Colonic mucosa (tissue), 4 donors: ENCODE measurements at regions not wholly inside any gene's neighbourhood (a gene's known extent, or its start where the extent isn't known, plus 50 kb on each side); places are given as distances from the start of the nearest gene placed in this dataset.

ENCODE experiments used
- DNase-seq: peaks from one replicate; pipeline ENCODE4 v3.0.0-alpha.2; 2020
- H3K27ac ChIP-seq: fragments of 200-600 bp; one replicate; pipeline ENCODE4 v1.8.0; 2021
- H3K27me3 ChIP-seq: fragments of 200-600 bp; one replicate; pipeline ENCODE4 v1.8.0; 2021
- H3K36me3 ChIP-seq: fragments of 200-600 bp; one replicate; pipeline ENCODE4 v1.8.0; 2021
- H3K4me1 ChIP-seq: fragments of 200-600 bp; one replicate; pipeline ENCODE4 v1.8.0; 2021; ENCODE audit warnings: mild to moderate bottlenecking
- H3K4me3 ChIP-seq: fragments of 200-600 bp; one replicate; pipeline ENCODE4 v1.8.0; 2021
- H3K9ac ChIP-seq, 2 donors: one replicate each; pipeline ENCODE4 v1.7.0; 2013; ENCODE audit warnings: control low read depth in 2 of 2, low read depth in 2 of 2, low read length in 2 of 2
- H3K9me3 ChIP-seq: fragments of 200-600 bp; one replicate; pipeline ENCODE4 v1.8.0; 2021
- intact Hi-C: fragments of 100-400 bp; cut with DNase I; formaldehyde crosslinking; loops from one replicate; pipeline ENCODE4 v1.14.1; 2022
- TF ChIP-seq, protein P1 (sequence below): fragments of 200-600 bp; IDR thresholded peaks from one replicate; pipeline ENCODE4 v1.8.0; 2022; ENCODE audit warnings: antibody characterized with exemption, mild to moderate bottlenecking
- donor health status: healthy.
- donor health status: DM: no; HTN: no; CAD: no.
- donor health status: DM: no; HTN: no; CAD: no.

DNA sequence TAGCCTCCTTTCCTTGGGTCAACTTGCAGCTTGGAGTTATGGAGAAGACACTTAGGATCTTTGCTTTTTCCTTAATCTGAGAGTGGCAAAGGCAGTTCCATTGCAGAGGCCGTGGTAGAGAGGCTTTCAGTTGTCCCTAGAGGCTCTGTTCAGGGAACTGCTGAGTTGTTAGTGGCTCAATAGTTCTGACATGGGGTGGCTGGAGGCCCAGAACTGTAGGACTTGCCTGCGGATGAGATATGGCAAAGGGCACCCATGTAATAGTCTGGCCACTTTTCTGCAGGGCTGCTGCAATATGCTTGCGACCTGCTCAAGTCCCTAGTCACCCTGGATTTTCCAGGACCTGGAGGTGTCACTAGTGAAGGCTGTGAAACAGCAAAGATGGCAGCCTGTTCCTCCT lies 99.9 kb downstream of the CLDN1 start:
- no peaks in the 10 kb centered on the region for H3K36me3 ChIP-seq
- DNase-seq, result no peak
- no peaks in the 10 kb centered on the region for H3K27me3 ChIP-seq
- no peaks in the 10 kb centered on the region for H3K4me1 ChIP-seq
- H3K4me3 ChIP-seq, result no peak overlapping the region
- no peaks in the 10 kb centered on the region for H3K9me3 ChIP-seq
- H3K27ac ChIP-seq, result no peak overlapping the region
- TF ChIP-seq, protein P1, sequence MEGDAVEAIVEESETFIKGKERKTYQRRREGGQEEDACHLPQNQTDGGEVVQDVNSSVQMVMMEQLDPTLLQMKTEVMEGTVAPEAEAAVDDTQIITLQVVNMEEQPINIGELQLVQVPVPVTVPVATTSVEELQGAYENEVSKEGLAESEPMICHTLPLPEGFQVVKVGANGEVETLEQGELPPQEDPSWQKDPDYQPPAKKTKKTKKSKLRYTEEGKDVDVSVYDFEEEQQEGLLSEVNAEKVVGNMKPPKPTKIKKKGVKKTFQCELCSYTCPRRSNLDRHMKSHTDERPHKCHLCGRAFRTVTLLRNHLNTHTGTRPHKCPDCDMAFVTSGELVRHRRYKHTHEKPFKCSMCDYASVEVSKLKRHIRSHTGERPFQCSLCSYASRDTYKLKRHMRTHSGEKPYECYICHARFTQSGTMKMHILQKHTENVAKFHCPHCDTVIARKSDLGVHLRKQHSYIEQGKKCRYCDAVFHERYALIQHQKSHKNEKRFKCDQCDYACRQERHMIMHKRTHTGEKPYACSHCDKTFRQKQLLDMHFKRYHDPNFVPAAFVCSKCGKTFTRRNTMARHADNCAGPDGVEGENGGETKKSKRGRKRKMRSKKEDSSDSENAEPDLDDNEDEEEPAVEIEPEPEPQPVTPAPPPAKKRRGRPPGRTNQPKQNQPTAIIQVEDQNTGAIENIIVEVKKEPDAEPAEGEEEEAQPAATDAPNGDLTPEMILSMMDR, result no peak
- intact Hi-C loops, result loop anchor here (10.0 kb wide), 3 partner anchors 162 to 472 kb away; partner anchors contain the start of gene CLDN16
- no peak overlapping the region for H3K9ac ChIP-seq

DNA sequence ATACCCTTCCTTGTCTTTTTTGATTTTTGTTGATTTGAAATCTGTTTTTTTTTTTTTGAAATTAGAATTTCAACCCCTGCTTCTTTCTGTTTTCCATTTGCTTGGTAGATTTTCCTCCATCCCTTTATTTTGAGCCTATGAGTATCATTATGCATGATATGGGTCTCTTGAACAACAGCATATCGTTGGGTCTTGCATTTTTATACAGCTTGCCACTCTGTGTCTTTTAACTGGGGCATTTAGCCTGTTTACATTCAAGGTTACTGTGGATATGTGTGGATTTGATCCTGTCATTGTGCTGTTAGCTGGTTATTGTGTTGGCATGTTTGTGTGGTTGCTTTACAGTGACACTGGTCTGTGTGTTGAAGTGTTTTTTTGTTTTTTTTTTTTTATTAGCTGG lies 99.7 kb upstream of the P3H2 start:
- Histone ChIP-seq H3K36me3 (no peaks in the 10 kb centered on the region), H3K4me1 (no peaks in the 10 kb centered on the region), H3K9me3 (no peaks in the 10 kb centered on the region), H3K4me3 (no peak overlapping the region), H3K27ac (no peak overlapping the region), H3K9ac (no peak overlapping the region), H3K27me3 (no peaks in the 10 kb centered on the region)
- no peak for DNase-seq
- TF ChIP-seq, protein P1, result no peak
- intact Hi-C loops, result loop anchor here (10.0 kb wide), 3 partner anchors 164 to 474 kb away; partner anchors contain the start of gene CLDN16

DNA sequence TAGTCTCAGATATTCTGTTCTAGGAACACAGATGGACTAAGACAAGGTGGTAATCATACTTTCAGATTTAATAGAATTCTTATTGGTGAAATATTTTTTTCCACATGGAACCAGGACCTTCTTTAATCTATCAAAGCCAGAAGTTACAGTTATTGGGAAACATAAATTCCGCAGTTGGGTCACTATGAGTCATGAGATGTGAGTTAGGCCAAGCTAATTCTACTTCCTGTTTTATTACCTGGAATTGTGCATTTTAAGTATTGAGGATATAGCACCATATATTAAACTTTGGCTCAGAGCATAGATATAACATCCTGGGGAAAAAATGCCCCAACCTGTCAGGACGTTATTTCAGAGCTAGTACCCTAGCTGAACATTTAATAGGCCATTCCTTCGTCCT lies 96.4 kb upstream of the P3H2 start:
- Histone ChIP-seq H3K27ac (no peak overlapping the region), H3K9me3 (no peaks in the 10 kb centered on the region), H3K36me3 (no peaks in the 10 kb centered on the region), H3K27me3 (no peaks in the 10 kb centered on the region), H3K4me3 (no peak overlapping the region), H3K9ac (no peak overlapping the region), H3K4me1 (no peaks in the 10 kb centered on the region)
- TF ChIP-seq, protein P1, result no peak
- no peak for DNase-seq
- intact Hi-C loops, result no loop called here

DNA sequence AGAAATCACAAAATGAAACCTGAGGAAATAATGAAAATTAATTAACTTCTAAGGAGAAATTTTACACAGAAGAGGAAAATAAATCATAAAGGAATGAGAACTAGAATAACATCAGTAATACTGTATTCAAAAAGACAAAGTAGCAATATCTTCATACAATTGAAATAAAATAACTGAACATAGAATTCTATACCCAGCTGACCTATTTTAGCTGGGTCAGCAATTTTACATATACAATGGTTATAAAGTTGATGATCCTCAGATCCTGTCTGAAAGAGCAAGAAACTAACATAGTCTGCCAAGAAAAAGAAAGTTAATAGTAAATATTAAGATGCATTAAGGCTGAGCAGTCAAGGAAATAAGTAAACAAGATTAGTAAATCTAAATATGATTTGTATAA lies 93.0 kb upstream of the P3H2 start:
- no peaks in the 10 kb centered on the region for H3K36me3 ChIP-seq
- no peaks in the 10 kb centered on the region for H3K4me1 ChIP-seq
- no peak overlapping the region for H3K4me3 ChIP-seq
- TF ChIP-seq, protein P1, result no peak
- H3K9ac ChIP-seq, result no peak overlapping the region
- H3K9me3 ChIP-seq, result no peaks in the 10 kb centered on the region
- no peaks in the 10 kb centered on the region for H3K27me3 ChIP-seq
- intact Hi-C loops, result no loop called here
- no peak overlapping the region for H3K27ac ChIP-seq
- no peak for DNase-seq

DNA sequence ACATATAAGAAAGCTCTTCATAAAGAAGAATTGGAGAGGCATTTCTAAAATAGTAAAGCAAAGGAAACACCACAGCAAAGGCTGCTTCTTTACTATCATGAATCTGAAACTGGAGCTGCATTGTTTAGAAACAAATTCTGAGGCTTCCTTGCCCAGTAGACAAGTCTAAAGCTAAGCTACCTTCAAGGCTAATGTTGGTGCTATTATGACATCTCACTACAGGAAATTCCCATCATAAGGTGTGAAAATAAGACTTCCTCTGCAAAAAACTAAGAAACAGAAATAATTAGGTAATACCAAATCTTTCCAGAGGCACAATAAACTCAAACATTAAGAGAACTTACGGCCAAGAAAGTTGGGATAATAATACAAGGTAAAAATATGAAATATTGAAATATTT lies 89.9 kb upstream of the P3H2 start:
- Histone ChIP-seq H3K9me3 (no peaks in the 10 kb centered on the region), H3K9ac (no peak overlapping the region), H3K27ac (no peak overlapping the region), H3K36me3 (no peaks in the 10 kb centered on the region), H3K27me3 (no peaks in the 10 kb centered on the region), H3K4me1 (no peaks in the 10 kb centered on the region), H3K4me3 (no peak overlapping the region)
- intact Hi-C loops, result no loop called here
- no peak for DNase-seq
- TF ChIP-seq, protein P1, result no peak

DNA sequence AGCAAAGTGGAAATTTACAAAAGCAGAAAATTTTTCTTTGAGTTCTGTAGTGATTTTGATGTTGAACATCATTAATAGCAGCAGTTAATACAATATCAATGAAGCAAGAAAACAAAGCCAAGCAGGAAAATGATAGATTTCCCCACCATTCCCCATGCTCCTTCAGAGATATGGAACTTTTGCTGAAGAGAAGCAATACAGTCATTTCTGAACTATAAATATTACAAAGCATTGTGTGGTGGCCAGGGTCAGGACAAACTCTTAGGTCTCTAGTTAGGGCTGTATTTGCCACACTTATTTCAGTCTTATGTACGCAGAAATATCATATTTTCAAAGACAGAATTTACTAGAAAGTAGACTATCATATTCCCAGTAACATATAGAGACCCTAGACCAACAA lies 88.8 kb upstream of the P3H2 start:
- Histone ChIP-seq H3K4me3 (no peak overlapping the region), H3K27ac (no peak overlapping the region), H3K4me1 (no peaks in the 10 kb centered on the region), H3K27me3 (no peaks in the 10 kb centered on the region), H3K36me3 (no peaks in the 10 kb centered on the region), H3K9ac (no peak overlapping the region), H3K9me3 (no peaks in the 10 kb centered on the region)
- intact Hi-C loops, result no loop called here
- TF ChIP-seq, protein P1, result no peak
- no peak for DNase-seq
